ENCODE measurements at regions not wholly inside any gene's neighbourhood (a gene's known extent, or its start where the extent isn't known, plus 50 kb on each side); places are given as distances from the start of the nearest gene placed in this dataset.

GRCh38 chr9:84512493-84512892, 157.0 kb upstream of the NTRK2 start (continued):
- TF ChIP-seq ARNT2 (CRISPR knock-in tag; IDR thresholded peaks at IDR 0.05; ENCODE audit: low read depth) = no peak

GRCh38 chr9:84513473-84513872, 156.1 kb upstream of the NTRK2 start:
- Histone ChIP-seq H3K9ac (ENCODE audit: insufficient read depth, low read depth, low read length) (no peak overlapping the region), H3K79me2 (ENCODE audit: insufficient read depth, low read length) (no peaks in the 10 kb centered on the region), H3K9me3 (ENCODE audit: low read length) (no peaks in the 10 kb centered on the region), H3K4me1 (ENCODE audit: insufficient read depth, low read length) (no peaks in the 10 kb centered on the region), H3K27me3 (ENCODE audit: control insufficient read depth in 1 of 2, insufficient read depth in 2 of 2, low read length in 2 of 2) (no peaks in the 10 kb centered on the region), H3K4me2 (ENCODE audit: low read depth, low read length) (no peak overlapping the region), H2AFZ (ENCODE audit: low read length) (no peak overlapping the region), H3K36me3 (replicated peaks in 1 of 2; ENCODE audit: control insufficient read depth in 1 of 2, insufficient read depth in 2 of 2, low read length in 2 of 2) (no peaks in the 10 kb centered on the region), H3K27ac (ENCODE audit: extremely low read length, insufficient read depth, low read length) (no peak overlapping the region), H3K4me3 (replicated peaks in 1 of 3; ENCODE audit: insufficient read depth in 1 of 3, low read depth in 2 of 3, low read length in 3 of 3) (no peak overlapping the region), H4K20me1 (ENCODE audit: insufficient read depth, low read length) (no peaks in the 10 kb centered on the region)
- TF ChIP-seq NFATC3 (CRISPR knock-in tag; IDR thresholded peaks at IDR 0.05) (no peak), ZSCAN30 (CRISPR knock-in tag; IDR thresholded peaks at IDR 0.05) (no peak), ESRRA (CRISPR knock-in tag; IDR thresholded peaks at IDR 0.05; ENCODE audit: low read depth) (no peak), TEF (CRISPR knock-in tag; IDR thresholded peaks at IDR 0.05) (no peak), ZNF496 (CRISPR knock-in tag; IDR thresholded peaks at IDR 0.05; ENCODE audit: insufficient replicate concordance) (no peak), ZBTB20 (CRISPR knock-in tag; IDR thresholded peaks at IDR 0.05; ENCODE audit: borderline replicate concordance, low read depth) (no peak), ZBTB43 (CRISPR knock-in tag; conservative IDR thresholded peaks at IDR 0.05) (no peak), POGZ (CRISPR knock-in tag; IDR thresholded peaks at IDR 0.05) (no peak), MIER2 (CRISPR knock-in tag; IDR thresholded peaks at IDR 0.05) (no peak), KLF12 (CRISPR knock-in tag; IDR thresholded peaks at IDR 0.05; ENCODE audit: borderline replicate concordance) (no peak), U2AF2 (IDR thresholded peaks at IDR 0.05; ENCODE audit: low read depth, low read length) (no peak), ZNF468 (CRISPR knock-in tag; IDR thresholded peaks at IDR 0.05) (no peak), ZNF766 (CRISPR knock-in tag; IDR thresholded peaks at IDR 0.05; ENCODE audit: borderline replicate concordance) (no peak)
- intact Hi-C loops (cut with micrococcal nuclease; ENCODE audit: unreplicated experiment) (no loop called here), in situ Hi-C loops (cut with HindIII; ENCODE audit: extremely low pct_ligation_motif_present, low pct_unique_long_range_greater_than_20kb) (no loop called here)
- ChIA-PET POLR2A (no interaction called here), CTCF (ENCODE audit: low intra/inter-chr PET ratio, low total read pairs) (no interaction called here)
- no TSS peak for BruUV-seq (replicated peaks)
- no peak for ATAC-seq
- 14% methylated on average over 1 of the region's 1 CpG for WGBS (ENCODE audit: low lambda C conversion rate)
- FAIRE-seq = no peak
- DNase-seq (ENCODE audit: low spot score) = no peak

Data from HepG2 (cell line).